ENCODE measurements at regions not wholly inside any gene's neighbourhood (a gene's known extent, or its start where the extent isn't known, plus 50 kb on each side); places are given as distances from the start of the nearest gene placed in this dataset.
"Not testable (repeated sequence)": the region's sequence is repeated elsewhere in the genome, so short reads cannot be mapped to it uniquely, and the experiment has no call there.

DNA sequence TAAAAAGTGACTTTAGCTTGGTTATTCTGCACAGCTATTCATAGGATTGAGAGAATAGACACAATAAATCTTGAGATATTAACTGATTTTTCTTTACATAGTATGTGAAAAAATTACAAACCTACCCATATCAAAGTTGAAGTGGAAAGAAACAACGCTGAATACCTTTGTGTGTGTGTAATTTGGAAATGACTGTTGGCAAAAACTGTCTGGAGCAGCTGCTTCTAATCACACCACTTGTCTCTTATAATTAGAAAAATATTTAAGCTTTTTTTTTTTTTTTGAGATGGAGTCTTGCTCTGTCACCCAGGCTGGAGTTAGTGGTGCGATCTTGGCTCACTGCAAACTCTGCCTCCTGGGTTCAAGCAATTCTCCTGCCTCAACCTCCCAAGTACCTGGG lies 110.8 kb upstream of the POC5 start:
- H3K4me3 ChIP-seq, result no peak overlapping the region
- no peak overlapping the region for H3K27ac ChIP-seq
- H3K36me3 ChIP-seq, result no peaks in the 10 kb centered on the region
- no peak for DNase-seq
- no peaks in the 10 kb centered on the region for H3K9me3 ChIP-seq
- H3K27me3 ChIP-seq, result no peaks in the 10 kb centered on the region
- H3K4me1 ChIP-seq, result no peaks in the 10 kb centered on the region
- TF ChIP-seq POLR2A (IDR thresholded peaks at IDR 0.05), result no peak
- TF ChIP-seq, protein P1, sequence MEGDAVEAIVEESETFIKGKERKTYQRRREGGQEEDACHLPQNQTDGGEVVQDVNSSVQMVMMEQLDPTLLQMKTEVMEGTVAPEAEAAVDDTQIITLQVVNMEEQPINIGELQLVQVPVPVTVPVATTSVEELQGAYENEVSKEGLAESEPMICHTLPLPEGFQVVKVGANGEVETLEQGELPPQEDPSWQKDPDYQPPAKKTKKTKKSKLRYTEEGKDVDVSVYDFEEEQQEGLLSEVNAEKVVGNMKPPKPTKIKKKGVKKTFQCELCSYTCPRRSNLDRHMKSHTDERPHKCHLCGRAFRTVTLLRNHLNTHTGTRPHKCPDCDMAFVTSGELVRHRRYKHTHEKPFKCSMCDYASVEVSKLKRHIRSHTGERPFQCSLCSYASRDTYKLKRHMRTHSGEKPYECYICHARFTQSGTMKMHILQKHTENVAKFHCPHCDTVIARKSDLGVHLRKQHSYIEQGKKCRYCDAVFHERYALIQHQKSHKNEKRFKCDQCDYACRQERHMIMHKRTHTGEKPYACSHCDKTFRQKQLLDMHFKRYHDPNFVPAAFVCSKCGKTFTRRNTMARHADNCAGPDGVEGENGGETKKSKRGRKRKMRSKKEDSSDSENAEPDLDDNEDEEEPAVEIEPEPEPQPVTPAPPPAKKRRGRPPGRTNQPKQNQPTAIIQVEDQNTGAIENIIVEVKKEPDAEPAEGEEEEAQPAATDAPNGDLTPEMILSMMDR (IDR thresholded peaks at IDR 0.05), result no peak

DNA sequence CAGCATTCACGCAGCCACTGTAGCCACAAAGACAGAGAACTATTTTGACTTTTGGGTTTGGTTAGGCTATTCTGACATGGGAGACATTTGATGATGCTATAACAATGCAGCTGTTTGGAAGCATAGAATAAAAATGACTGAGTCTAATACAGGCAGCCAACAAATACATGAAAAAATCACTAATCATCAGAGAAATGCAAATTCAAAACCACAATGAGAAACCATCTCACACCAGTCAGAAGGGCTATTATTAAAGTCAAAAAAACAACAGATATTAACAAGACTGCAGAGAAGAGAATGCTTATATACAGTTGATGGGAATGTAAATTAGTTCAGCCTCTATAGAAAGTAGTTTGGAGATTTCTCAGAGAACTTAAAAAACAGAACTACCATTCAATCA lies 107.1 kb upstream of the POC5 start:
- TF ChIP-seq, protein P1 (IDR thresholded peaks at IDR 0.05), result no peak
- no peak for TF ChIP-seq POLR2A (IDR thresholded peaks at IDR 0.05)
- H3K27me3 ChIP-seq, result no peaks in the 10 kb centered on the region
- no peak overlapping the region for H3K27ac ChIP-seq
- H3K4me1 ChIP-seq, result no peaks in the 10 kb centered on the region
- DNase-seq, result no peak
- H3K36me3 ChIP-seq, result no peaks in the 10 kb centered on the region
- H3K4me3 ChIP-seq, result no peak overlapping the region
- H3K9me3 ChIP-seq, result no peaks in the 10 kb centered on the region

DNA sequence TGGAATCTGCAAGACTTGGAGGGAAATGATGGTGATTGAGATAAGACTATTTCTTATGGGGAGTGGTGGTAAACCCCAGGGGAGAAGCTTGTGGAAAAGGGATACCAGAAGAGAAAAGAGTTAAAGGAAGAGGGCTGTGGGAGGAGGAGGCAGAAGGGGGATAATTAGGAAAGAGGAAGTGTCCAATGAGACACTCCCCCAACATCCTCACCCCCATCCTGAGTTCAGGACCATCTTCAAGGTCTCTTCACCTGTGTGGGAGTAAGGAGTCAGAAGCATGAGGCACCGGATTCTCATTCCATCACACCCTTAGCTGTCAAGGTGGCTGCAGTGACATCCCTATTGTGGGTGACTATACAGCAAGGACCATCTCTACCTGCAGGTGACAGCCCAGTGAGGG lies 106.6 kb upstream of the POC5 start:
- Histone ChIP-seq H3K27me3 (no peaks in the 10 kb centered on the region), H3K9me3 (no peaks in the 10 kb centered on the region), H3K4me1 (no peaks in the 10 kb centered on the region), H3K4me3 (no peak overlapping the region), H3K36me3 (no peaks in the 10 kb centered on the region), H3K27ac (no peak overlapping the region)
- TF ChIP-seq, protein P1 (IDR thresholded peaks at IDR 0.05), result no peak
- TF ChIP-seq POLR2A (IDR thresholded peaks at IDR 0.05), result no peak
- no peak for DNase-seq

DNA sequence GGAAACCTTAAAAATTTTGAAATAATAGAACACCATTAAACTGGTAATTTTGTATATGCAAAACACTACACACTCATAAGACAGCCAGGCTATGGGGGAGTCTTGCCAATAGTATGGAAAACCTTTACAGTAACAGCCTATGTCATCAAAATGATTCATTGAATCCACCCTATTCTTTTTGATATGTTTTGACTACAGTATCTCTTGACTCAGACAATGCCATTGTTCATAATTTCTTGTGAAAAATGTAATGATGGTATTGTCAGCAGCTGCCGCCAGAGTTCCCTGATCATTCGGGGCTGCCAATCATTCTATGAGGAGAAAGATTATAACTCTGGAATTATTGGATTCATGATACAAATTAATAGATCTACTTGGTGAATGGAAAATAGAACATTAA lies 101.4 kb upstream of the POC5 start:
- Histone ChIP-seq H3K36me3 (no peaks in the 10 kb centered on the region), H3K4me1 (no peaks in the 10 kb centered on the region), H3K4me3 (no peak overlapping the region), H3K27me3 (no peaks in the 10 kb centered on the region), H3K27ac (no peak overlapping the region), H3K9me3 (no peaks in the 10 kb centered on the region)
- TF ChIP-seq, protein P1 (IDR thresholded peaks at IDR 0.05), result no peak
- DNase-seq, result no peak

DNA sequence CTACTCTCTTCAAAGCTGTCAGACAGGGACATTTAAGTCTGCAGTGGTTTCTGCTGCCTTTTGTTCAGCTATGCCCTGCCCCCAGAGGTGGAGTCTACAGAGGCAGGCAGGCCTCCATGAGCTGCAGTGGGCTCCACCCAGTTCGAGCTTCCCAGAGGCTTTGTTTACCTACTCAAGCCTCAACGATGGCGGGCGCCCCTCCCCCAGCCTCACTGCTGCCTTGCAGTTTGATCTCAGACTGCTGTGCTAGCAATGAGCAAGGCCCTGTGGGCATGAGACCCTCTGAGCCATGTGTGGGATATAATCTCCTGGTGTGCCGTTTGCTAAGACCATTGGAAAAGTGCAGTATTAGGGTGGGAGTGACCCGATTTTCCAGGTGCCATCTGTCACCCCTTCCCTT lies 82.5 kb upstream of the POC5 start:
- H3K27ac ChIP-seq, H3K9me3 ChIP-seq, H3K4me3 ChIP-seq, H3K27me3 ChIP-seq, H3K4me1 ChIP-seq, H3K36me3 ChIP-seq, DNase-seq: not testable (repeated sequence)

DNA sequence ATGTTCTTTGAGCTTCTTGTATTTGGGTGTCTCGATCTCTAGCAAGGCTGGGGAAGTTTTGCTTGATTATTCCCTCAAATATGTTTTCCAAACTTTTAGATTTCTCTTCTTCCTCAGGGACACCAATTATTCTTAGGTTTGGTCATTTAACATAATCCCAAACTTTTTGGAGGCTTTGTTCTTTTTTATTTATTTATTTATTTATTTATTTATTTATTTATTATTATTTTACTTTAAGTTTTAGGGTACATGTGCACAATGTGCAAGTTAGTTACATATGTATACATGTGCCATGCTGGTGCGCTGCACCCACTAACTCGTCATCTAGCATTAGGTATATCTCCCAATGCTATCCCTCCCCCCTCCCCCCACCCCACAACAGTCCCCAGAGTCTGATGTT lies 52.1 kb upstream of the POC5 start:
- not testable (repeated sequence) for H3K36me3 ChIP-seq, H3K27me3 ChIP-seq, H3K4me1 ChIP-seq, DNase-seq, H3K4me3 ChIP-seq, H3K27ac ChIP-seq, H3K9me3 ChIP-seq

Small RNA genes lying in the stretch of these regions (small RNA-seq; reads per million reads assigned to genes)
- 0 reads per million in 2 donors for gene AC108120.2

All from Peyer's patch (tissue), 4 donors.